Liver (tissue), 8 donors: ENCODE measurements at regions not wholly inside any gene's neighbourhood (a gene's known extent, or its start where the extent isn't known, plus 50 kb on each side); places are given as distances from the start of the nearest gene placed in this dataset.

Source experiments
- DNase-seq: peaks from one replicate; pipeline ENCODE4 v3.0.0-alpha.2; 2017; ENCODE audit warnings: low spot score
- H3K27ac ChIP-seq, 2 donors: one replicate each; pipeline ENCODE4 v1.7.0; 2013; ENCODE audit warnings: inconsistent platforms in 2 of 2, low read length in 2 of 2, control low read depth in 1 of 2, low read depth in 1 of 2, mild to moderate bottlenecking in 1 of 2
- H3K27me3 ChIP-seq, 4 donors: one replicate each; pipeline versions ENCODE4 v1.6.1 to v1.7.0; 2013; ENCODE audit warnings: low read length in 3 of 4, inconsistent platforms in 1 of 4, mild to moderate bottlenecking in 1 of 4, moderate library complexity in 1 of 4; ENCODE audit not compliant: control insufficient read depth in 4 of 4, insufficient read depth in 4 of 4
- H3K36me3 ChIP-seq, 4 donors: one replicate each; pipeline versions ENCODE4 v1.6.1 to v1.7.0; 2013; ENCODE audit warnings: low read length in 3 of 4, mild to moderate bottlenecking in 3 of 4, low read depth in 1 of 4, moderate library complexity in 1 of 4; ENCODE audit not compliant: control insufficient read depth in 4 of 4, insufficient read depth in 3 of 4
- H3K4me1 ChIP-seq, 4 donors: one replicate each; pipeline versions ENCODE4 v1.6.1 to v1.7.0; 2013; ENCODE audit warnings: low read length in 3 of 4, mild to moderate bottlenecking in 3 of 4, moderate library complexity in 1 of 4; ENCODE audit not compliant: control insufficient read depth in 4 of 4, insufficient read depth in 4 of 4
- H3K4me3 ChIP-seq, 3 donors: one replicate each; pipeline versions ENCODE4 v1.6.1 to v1.7.0; 2013; ENCODE audit warnings: low read length in 3 of 3, control low read depth in 1 of 3, low read depth in 1 of 3, mild to moderate bottlenecking in 1 of 3
- H3K9ac ChIP-seq, 2 donors: one replicate each; pipeline ENCODE4 v1.7.0; 2013; ENCODE audit warnings: low read length in 2 of 2, mild to moderate bottlenecking in 2 of 2, moderate library complexity in 2 of 2, control low read depth in 1 of 2, low read depth in 1 of 2
- H3K9me3 ChIP-seq, 4 donors: one replicate each; pipeline versions ENCODE4 v1.6.1 to v1.7.0; 2013; ENCODE audit warnings: low read length in 3 of 4; ENCODE audit not compliant: control insufficient read depth in 4 of 4
- ATF3 ChIP-seq: IDR thresholded peaks from 2 replicates; pipeline ENCODE4 v1.6.1; 2016; ENCODE audit warnings: antibody characterized with exemption
- CTCF ChIP-seq: fragments of 150-350 bp; IDR thresholded peaks from 2 replicates; pipeline ENCODE4 v1.5.1; 2017; ENCODE audit warnings: improper control_type of control experiment, low read depth, low read length; ENCODE audit not compliant: missing input control
- EGR1 ChIP-seq, 2 donors: IDR thresholded peaks; 2 replicates each; pipeline ENCODE4 v1.6.1; 2016 to 2018; ENCODE audit warnings: antibody characterized with exemption in 2 of 2, low read depth in 2 of 2
- FOXA1 ChIP-seq: IDR thresholded peaks from 2 replicates; pipeline ENCODE4 v1.6.1; 2016; ENCODE audit warnings: antibody characterized with exemption
- NR2F2 ChIP-seq: IDR thresholded peaks from 2 replicates; pipeline ENCODE4 v1.6.1; 2016; ENCODE audit warnings: antibody characterized with exemption
- TAF1 ChIP-seq: conservative IDR thresholded peaks from 2 replicates; pipeline ENCODE4 v1.6.1; 2016; ENCODE audit warnings: antibody characterized with exemption, mild to moderate bottlenecking
- ZBTB33 ChIP-seq: IDR thresholded peaks from 2 replicates; pipeline ENCODE4 v1.6.1; 2016; ENCODE audit warnings: antibody characterized with exemption
- WGBS: extraction: QIAGEN DNeasy Blood & Tissue Kit; methylation state at CpG from one replicate; pipeline ENCODE4 v1.1.7; 2013; 5-methylcytosine and 5-hydroxymethylcytosine counted together
- donor health status: healthy.
- donor health status: healthy.
- donor health status: healthy.
- donor health status: healthy.
- donor health status: healthy.

GRCh38 chr16:55273356-55273755 lies 50.6 kb upstream of the IRX6 start (continued):
- TF ChIP-seq CTCF (no peak), ATF3 (no peak), TAF1 (no peak)

- TF ChIP-seq NR2F2 = no peak
- TF ChIP-seq FOXA1 = no peak
- no peak for TF ChIP-seq EGR1 (IDR thresholded peaks at IDR 0.05; ENCODE audit: low read depth in 2 of 2)
- no peak for TF ChIP-seq ZBTB33
- WGBS = 83% methylated on average over 5 of the region's 5 CpGs
- Histone ChIP-seq H3K9ac (no peak overlapping the region), H3K9me3 (no peaks in the 10 kb centered on the region), H3K4me3 (no peak overlapping the region), H3K36me3 (no peaks in the 10 kb centered on the region), H3K27ac (no peak overlapping the region), H3K4me1 (no peaks in the 10 kb centered on the region), H3K27me3 (peaks cover 0 to 2% (median 0%) of the 10 kb centered on the region in 4 donors)
- no peak for DNase-seq
Measured at GRCh38 chr16:55273959-55274358, 50.0 kb upstream of the IRX6 start.
